ENCODE measurements at regions not wholly inside any gene's neighbourhood (a gene's known extent, or its start where the extent isn't known, plus 50 kb on each side); places are given as distances from the start of the nearest gene placed in this dataset.
"Not testable (repeated sequence)": the region's sequence is repeated elsewhere in the genome, so short reads cannot be mapped to it uniquely, and the experiment has no call there.

DNA sequence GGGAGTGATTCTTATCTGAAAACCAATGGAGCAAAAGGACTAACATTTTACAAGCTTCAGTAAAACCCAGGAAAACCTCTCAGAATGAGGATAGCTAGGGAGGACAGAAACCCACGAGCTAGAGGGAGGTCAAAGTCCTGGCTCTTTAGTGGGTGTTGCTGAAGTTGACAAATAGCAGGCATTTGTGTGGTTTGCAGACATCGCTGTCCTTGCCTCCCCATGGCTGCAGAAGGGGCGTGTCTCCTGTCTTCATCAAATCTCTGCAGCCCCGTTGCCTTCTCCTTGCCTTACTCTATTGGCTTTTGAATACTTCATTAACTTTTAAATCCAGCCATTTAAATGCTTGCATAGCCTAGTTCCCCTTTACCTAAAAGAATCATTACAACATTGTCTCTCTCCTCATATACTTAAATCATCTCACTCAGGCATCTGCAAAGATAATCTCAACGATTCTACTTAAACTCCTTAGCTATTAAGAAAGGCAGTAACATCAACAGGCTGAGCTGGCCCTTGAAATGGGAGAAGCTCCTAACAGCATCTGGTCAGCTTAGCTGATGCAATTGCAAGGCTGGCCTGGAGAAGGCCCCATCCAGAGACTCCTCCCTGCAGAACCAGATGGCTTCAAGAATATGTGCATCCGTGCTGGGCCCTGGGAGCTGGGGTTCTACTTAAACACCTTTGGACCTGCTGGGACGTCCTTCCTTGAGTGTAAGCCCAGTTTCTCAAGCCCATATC lies 152.8 kb upstream of the TAS2R1 start:
- no peak for DNase-seq

DNA sequence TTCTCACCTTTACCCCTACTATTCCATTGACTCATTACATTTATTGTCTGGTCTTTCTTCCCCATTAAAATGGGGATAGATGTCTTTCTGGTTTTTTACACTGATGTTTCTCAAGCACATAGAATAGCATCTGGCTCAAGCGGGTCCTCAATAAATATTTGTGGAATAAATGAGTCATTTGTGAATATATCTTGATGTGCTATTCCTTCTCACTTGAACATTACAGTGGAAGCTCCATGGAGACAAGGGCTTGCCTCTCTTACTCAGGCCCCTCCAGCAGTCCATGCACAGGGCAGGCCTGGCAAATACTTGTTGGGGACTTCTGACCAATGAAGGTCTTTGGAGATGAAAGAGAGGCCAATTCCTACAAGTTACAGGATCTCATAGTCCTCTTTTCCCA lies 151.7 kb upstream of the TAS2R1 start:
- DNase-seq: no peak

DNA sequence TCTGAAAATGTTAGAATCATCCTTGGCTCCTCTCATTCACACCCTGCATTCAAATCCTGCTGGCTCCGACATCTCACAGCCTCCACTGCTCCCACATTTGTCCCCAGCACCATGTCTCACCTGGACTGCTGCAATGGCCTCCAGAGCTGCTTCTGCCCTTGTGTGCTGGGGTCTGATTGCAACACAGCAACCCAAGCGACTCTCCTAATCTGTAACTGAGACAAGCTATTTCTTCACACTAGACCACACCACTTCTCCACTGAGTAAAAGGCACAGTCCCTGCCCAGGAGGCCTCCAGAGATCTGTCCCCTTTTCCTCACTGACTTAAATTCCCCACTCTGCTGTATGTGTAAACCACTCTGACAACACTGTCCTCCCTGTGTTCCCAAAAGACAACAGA lies 151.1 kb upstream of the TAS2R1 start:
- DNase-seq: no peak

GRCh38 chr5:9780501-9780900 lies 150.3 kb upstream of the TAS2R1 start:
- DNase-seq: no peak

DNA sequence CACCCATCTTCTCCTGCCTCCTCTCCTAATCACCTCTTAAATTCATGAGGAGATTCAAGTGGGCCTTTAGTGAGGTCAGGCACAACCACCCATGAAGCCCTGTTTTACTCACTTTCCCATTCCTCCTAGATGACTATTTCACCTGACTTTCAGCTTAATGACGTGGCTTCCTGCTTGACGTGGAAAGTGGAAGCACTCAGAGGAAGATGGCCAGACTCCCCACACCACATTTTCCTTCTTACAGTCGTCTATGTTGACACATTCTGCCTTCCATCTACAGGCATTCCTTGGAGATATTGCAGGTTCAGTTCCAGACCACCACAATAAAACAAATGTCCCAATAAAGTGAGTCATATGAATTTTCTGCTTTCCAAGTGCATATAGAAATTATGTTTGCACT lies 146.4 kb upstream of the TAS2R1 start:
- no peak for DNase-seq

DNA sequence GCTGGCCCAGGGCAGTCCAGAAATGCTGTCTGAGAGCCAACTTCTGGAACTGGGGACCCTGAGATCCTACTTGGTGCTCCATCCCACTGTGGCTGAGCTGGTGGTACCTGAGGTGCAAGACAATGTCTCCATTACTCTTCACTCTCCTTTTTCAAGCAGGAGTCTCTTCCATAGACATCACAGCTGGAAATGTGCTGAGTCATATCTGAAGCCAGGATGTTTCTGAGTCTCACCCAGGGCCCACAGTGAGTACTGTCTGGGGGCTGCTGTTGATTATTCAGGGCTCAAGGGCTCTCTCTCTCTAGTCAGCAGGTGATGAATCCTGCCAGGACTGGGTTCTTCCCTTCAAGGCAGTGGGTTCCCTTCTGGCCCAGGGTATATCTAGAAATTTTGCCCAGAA lies 145.2 kb upstream of the TAS2R1 start:
- no peak for DNase-seq

DNA sequence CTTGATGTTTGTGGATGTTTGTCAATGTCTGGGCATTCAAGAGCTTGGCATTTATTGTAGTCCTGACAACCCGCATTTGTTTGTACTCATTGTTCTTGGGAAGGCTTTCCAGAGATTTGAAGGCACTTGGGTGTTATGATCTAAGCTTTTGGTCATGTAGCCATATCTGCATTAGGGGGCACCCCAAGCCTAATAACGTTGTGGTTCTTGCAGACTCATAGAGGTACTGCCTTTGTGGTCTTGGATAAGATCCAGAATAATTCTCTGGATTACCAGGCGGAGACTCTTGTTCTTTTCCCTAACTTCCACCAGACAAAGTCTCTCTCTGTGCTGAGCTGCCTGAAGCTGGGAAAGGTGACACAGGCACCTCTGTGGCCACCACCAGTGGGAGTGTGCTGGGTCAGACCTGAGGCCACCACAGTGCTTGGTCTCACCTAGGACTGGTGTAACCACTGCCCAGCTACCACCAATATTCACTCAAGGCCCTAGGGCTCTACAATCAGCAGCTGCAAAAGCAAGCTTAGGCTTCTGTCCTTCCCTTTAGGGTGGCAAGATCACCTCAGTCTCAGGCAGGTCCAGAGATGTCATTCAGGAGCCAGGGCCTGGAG lies 144.4 kb upstream of the TAS2R1 start:
- no peak for DNase-seq

DNA sequence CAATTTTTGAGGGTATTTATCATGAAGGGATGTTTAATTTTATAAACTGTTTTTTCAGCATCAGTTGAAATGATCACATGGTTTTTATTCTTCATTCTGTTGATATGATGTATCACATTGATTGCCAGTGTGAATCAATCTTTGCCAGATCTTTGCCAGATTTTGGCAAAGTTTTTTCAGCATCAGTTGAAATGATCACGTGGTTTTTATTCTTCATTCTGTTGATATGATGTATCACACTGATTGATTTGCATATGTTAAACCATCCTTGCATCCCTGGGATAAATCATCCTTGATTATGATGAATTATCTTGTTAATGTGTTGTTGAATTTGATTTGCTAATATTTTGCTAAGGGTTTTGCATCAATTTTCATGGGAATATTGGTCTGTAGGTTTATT lies 140.9 kb upstream of the TAS2R1 start:
- DNase-seq: no peak

DNA sequence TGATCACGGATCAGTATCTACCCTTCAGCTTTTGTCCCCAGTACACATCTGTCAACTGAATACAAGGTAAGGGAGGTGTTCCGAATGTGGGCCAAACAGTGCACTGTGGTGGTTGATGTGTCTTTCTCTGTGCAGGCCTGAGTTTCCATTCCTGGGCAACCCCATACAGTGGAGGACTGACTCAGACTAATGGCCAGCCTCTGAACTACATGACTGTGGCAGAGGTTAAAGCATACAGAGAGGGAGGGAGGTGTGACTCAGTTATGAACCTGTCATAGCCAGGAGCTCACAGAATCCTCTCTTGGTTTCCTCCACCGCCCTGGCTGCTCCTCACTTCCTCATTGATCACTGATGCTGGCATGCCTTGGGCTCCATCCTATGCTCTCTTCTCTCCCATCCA lies 136.4 kb upstream of the TAS2R1 start:
- DNase-seq: no peak

DNA sequence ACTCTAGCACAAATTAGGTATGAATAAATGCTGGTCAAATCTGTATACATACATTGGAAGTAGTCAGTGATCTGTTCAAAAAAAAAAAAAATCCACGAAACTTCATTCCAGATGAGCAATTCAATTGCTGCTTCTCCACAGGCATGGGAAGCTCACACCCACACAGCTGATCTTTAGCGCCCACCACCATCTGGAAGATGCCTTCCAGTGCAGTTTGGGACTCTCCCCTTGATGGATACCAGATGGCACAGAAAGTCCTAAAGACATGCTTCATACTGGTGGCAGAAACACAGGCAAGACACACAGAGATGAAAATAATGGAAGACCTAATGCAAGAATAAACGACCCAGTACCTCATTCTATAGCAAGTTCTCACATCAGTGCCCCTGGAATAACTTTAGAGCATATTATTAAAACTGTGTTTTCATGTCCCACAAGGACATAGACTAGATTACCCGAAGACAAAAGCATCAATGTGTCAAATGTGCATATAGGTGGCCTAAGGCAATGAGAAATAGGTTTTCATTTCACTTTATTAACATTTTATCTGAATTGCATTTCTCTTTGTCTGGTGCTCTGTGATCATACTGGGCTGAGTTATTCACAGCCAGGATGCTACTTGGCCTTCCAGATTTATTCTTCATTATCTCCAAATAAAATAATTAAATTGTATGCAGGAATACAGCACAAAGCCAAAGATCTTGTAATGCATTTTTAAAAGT lies 135.4 kb upstream of the TAS2R1 start:
- DNase-seq: no peak

GRCh38 chr5:9761706-9762105 lies 131.6 kb upstream of the TAS2R1 start:
- no peak for DNase-seq

DNA sequence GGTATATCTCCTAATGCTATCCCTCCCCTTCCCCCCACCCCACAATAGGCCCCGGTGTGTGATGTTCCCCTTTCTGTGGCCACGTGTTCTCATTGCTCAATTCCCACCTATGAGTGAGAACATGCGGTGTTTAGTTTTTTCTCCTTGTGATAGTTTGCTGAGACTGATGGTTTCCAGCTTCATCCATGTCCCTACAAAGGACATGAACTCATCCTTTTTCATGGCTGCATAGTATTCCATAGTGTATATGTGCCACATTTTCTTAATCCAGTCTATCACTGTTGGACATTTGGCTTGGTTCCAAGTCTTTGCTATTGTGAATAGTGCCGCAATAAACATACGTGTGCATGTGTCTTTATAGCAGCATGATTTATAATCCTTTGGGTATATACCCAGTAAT lies 122.5 kb upstream of the TAS2R1 start:
- not testable (repeated sequence) for DNase-seq

DNA sequence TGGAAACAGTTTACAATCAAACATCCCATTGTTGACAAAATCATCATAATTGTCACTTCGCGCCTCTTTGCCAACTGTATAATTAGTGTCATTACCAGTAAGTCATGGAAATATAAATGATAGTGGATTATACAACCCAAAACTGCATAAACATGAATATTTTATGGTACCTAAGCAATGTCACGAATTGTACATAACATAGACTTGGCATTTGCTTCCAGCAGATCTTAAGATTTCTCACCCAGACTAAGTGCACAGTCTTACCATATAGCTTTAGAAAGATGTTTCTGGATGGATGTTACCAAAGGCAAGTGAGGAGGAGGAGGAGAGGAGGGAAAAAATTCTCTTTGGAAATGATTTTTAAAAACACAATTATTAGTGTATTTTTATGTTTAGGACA lies 113.4 kb upstream of the TAS2R1 start:
- no peak for DNase-seq

- DNase-seq: no peak
Observed at GRCh38 chr5:9742848-9743247, 112.7 kb upstream of the TAS2R1 start.

DNA sequence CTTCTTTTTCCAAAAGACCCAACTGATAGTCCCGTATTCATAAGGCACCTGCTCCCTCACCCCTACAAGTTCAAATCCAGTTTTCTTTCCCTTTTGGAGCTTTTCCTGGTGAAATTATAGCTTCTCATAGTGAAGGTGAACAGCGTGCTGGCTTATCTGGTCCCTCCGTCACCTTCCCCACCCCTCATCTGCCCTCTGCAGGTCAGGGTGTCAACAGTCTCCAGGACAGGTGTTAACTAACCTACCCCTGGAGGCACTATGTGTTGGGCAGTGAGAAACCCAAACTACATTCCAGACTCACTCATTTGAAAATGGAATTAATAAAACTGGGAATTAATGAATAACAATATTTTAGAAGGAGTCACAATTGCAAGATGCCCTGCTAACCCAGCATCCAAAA lies 109.0 kb upstream of the TAS2R1 start:
- DNase-seq: no peak

GRCh38 chr5:9737265-9737664 lies 107.1 kb upstream of the TAS2R1 start:
- no peak for DNase-seq

DNA sequence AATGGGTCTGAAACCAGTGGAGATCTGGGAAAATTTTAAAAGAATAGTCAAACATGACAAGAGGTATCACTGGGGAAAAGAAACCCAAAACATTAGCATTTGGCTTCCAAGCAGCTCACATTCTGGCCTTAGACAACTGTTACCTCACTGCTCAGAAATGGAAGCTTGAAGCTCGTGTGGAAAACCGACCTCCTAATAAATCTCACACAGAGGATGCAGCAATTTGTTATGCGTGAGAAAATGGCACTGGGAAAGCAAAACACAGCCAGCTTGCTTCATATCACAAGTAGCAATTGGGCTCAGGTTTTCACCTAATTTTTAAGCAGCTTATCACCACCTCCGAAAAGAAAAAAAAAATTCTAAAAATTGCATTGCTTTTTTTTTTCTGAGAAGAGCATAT lies 103.3 kb upstream of the TAS2R1 start:
- DNase-seq: no peak

DNA sequence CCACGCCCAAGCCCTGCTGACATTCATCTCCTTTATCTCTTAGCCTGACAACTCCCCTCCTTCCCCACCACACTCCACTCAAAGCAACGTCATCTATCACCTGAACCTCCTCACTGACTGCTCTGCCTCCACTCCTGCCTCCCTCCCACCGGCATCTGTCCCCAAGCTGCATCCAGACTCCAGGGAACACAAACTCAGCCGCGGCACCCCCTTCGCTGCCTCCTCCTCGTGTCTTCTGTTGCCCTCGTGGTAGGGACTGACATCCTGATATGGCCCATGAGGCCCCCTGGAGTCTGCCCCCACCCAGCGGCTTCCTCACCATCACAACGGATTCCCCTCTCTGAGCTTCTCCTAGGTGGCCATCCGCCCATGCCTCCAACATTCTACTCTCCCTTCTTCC lies 101.0 kb upstream of the TAS2R1 start:
- DNase-seq: no peak

DNA sequence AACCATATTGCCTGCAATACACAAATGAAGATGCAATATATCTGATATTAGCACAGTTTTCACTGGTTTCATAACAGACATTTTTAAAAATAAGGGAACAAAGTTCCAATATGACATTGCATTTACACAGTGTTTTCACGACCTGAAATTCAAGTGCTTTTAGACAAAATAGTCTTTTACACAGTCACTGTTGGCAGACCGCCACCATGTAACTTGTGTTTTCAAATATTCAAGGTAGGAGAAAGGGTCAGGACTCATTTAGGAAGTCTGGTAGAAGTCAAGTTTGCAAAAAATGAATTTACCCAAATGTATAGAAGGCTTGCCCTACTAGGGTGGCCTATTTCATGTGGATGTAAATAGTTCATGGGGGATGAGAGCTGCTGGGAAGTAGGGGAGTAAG lies 98.1 kb upstream of the TAS2R1 start:
- no peak for DNase-seq

DNA sequence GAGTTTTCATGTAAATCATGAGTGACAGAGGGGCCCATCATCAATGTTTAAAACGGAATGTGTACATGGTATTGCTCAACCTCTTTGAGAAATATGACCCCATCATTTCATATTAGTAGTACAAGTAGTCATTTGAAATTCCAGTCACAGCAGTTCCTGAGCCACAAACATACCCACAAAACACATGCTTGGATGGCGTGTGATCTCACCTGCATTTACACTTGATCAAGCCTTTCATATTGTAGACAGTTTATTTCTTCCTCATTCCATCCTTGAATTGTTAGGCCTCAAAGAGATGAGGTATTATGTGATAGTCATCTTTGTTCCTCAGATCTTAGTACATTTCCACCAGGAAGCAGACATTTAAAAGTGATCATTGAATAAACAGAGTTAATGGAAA lies 96.8 kb upstream of the TAS2R1 start:
- no peak for DNase-seq

- not testable (repeated sequence) for DNase-seq
Observed at GRCh38 chr5:9725265-9725664, 95.1 kb upstream of the TAS2R1 start.

DNA sequence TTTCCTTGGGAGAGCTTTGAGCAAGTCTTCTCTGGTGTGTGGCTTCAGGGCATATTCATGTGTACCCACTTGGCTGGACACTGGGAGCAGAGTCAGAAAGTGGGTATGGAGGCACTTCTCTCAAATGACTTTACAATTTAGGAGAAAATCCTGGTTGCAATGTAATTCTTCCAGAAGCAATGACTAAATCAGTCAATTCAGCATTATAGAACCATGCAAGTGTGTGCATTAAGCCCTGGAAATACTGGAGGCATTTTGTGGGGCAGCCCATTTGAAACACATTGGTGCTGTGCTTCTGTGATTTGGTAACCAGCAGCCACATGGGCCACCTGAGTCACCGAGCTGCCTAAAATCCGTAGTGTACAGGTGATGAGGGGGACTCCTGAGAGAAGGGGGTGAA lies 94.6 kb upstream of the TAS2R1 start:
- no peak for DNase-seq

GRCh38 chr5:9722601-9723180 lies 92.5 kb upstream of the TAS2R1 start:
- no peak for DNase-seq

DNA sequence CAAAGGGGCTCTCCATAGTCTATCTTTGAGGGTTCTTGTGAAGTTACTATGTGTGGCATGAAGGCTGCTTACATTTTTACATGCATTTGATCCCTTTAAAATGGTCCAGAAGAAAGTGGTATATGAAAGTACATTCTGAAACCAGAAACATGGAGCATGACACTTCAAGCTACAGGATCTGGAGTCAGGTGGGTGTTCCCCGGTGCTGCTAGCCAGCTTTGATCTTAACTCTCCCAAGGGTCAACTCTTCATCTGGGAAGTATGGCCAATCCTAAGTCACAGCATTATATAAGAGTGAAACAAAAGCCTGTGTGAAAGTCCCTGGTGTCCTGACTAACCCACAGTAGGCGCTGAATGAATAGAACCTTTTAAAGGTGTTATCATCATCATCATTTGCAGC lies 91.0 kb upstream of the TAS2R1 start:
- no peak for DNase-seq

All from DMS79 treated with DMSO at 0.1 percent for 48 hours (cell line).